NCI-H526 (cell line): ENCODE measurements at regions not wholly inside any gene's neighbourhood (a gene's known extent, or its start where the extent isn't known, plus 50 kb on each side); places are given as distances from the start of the nearest gene placed in this dataset.
"Not testable (repeated sequence)": the region's sequence is repeated elsewhere in the genome, so short reads cannot be mapped to it uniquely, and the experiment has no call there.

Source experiments
- DNase-seq, 2 experiments: peaks; one replicate each; lab custom pipeline; 2025; lab: John Stamatoyannopoulos, UW

GRCh38 chr2:144975881-144976280, 456.0 kb upstream of the ZEB2 start:
- DNase-seq: no peak

- no peak for DNase-seq
These were observed 452.8 kb upstream of the ZEB2 start for GRCh38 chr2:144972676-144973075.

- DNase-seq: no peak
These were observed 451.9 kb upstream of the ZEB2 start for GRCh38 chr2:144971786-144972335.

GRCh38 chr2:144970410-144970809, 450.5 kb upstream of the ZEB2 start:
- DNase-seq: not testable (repeated sequence)

GRCh38 chr2:144969564-144969963, 449.6 kb upstream of the ZEB2 start:
- DNase-seq: not testable (repeated sequence)

- DNase-seq: no peak
These were observed 448.0 kb upstream of the ZEB2 start for GRCh38 chr2:144967961-144968360.

GRCh38 chr2:144965172-144965571, 445.3 kb upstream of the ZEB2 start:
- no peak for DNase-seq

- DNase-seq: no peak
These were observed 443.1 kb upstream of the ZEB2 start for GRCh38 chr2:144963031-144963430.

- DNase-seq: no peak
These were observed 439.5 kb upstream of the ZEB2 start for GRCh38 chr2:144959416-144959815.

- DNase-seq: no peak
These were observed 431.1 kb upstream of the ZEB2 start for GRCh38 chr2:144950899-144951560.

GRCh38 chr2:144948205-144948855, 428.4 kb upstream of the ZEB2 start:
- DNase-seq: no peak

- peak in 1 of 2 experiments; percentile 21 for DNase-seq
These were observed 427.8 kb upstream of the ZEB2 start for GRCh38 chr2:144947709-144948037.

GRCh38 chr2:144946263-144946662, 426.3 kb upstream of the ZEB2 start:
- no peak for DNase-seq

- DNase-seq: peak; percentile 86 to 91
These were observed 424.8 kb upstream of the ZEB2 start for GRCh38 chr2:144944546-144945220.

GRCh38 chr2:144943986-144944385, 424.1 kb upstream of the ZEB2 start:
- no peak for DNase-seq

- DNase-seq: peak in 1 of 2 experiments; percentile 45
These were observed 423.5 kb upstream of the ZEB2 start for GRCh38 chr2:144943293-144943941.

GRCh38 chr2:144942516-144943256, 422.8 kb upstream of the ZEB2 start:
- DNase-seq: peak; percentile 31 to 62

GRCh38 chr2:144941743-144942488, 422.0 kb upstream of the ZEB2 start:
- no peak for DNase-seq

- DNase-seq: no peak
These were observed 419.7 kb upstream of the ZEB2 start for GRCh38 chr2:144939590-144939989.

- DNase-seq: no peak
These were observed 418.2 kb upstream of the ZEB2 start for GRCh38 chr2:144937910-144938709.
